ENCODE measurements at regions not wholly inside any gene's neighbourhood (a gene's known extent, or its start where the extent isn't known, plus 50 kb on each side); places are given as distances from the start of the nearest gene placed in this dataset.

DNA sequence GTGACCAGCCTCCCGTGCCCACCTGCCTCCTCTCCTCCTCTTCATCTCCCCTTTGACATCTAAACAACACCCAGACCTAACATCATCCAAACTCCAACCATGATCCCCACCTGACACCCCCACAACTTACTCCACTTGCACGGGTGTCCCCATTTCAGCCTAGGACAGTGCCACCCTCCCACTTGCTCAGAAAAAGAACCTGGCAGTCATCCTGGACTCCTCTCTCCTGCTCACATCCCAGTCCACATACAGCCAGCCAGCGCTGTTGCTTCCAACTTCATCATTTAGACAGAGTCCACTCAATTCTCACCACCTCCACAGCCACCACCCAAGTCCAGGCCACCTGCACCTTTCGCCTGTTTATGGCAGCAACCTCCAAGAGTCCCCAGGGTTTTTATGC lies 485.7 kb downstream of the MN1 start:
- H2AFZ ChIP-seq (ENCODE audit: low read length), result no peak overlapping the region

More for the DNA sequence above, 485.7 kb downstream of the MN1 start:
- no peaks in the 10 kb centered on the region for H3K23me2 ChIP-seq (ENCODE audit: insufficient read length, low read depth, low read length, poor library complexity, severe bottlenecking)
- no peak overlapping the region for H3K14ac ChIP-seq (ENCODE audit: insufficient read depth, low read length)
- no peak overlapping the region for H2BK5ac ChIP-seq (ENCODE audit: insufficient read length, low read length)
- H3T11ph ChIP-seq (ENCODE audit: low read length), result no peak overlapping the region
- no peak overlapping the region for H2AK5ac ChIP-seq (ENCODE audit: insufficient read length, low read length)
- H2BK12ac ChIP-seq (ENCODE audit: insufficient read length, low read depth, low read length), result no peak overlapping the region
- Mint-ChIP-seq H3K36me3 (ENCODE audit: insufficient read depth in 1 of 3, low read depth in 3 of 3) (peaks cover 0 to 8% (median 0%) of the 10 kb centered on the region in 3 experiments; a peak in 2 of 7 replicates), H3K9me3 (peaks cover 9 to 12% of the 10 kb centered on the region in 2 experiments; a peak in 3 of 5 replicates), H3K4me1 (peaks cover 0 to 17% of the 10 kb centered on the region in 2 experiments), H3K27ac (no peak overlapping the region; a peak in 1 of 7 replicates), H3K4me3 (no peak overlapping the region), H3K27me3 (ENCODE audit: low read depth) (peaks cover 9% of the 10 kb centered on the region)
- DNase-seq, result no peak
- H3K4me2 ChIP-seq (ENCODE audit: insufficient read depth, insufficient read length, low read length), result no peak overlapping the region
- no peak overlapping the region for H3K9ac ChIP-seq (ENCODE audit: extremely low read depth, insufficient read length, low read length)
- no peak overlapping the region for H3K23ac ChIP-seq (ENCODE audit: insufficient read length, low read depth, low read length)
- no peak overlapping the region for H3K27ac ChIP-seq (ENCODE audit: insufficient read length, low read depth, low read length)
- no peak overlapping the region for H4K8ac ChIP-seq (replicated peaks; ENCODE audit: insufficient read length, low read depth, low read length)
- H2BK120ac ChIP-seq (ENCODE audit: low read depth, low read length, poor library complexity, severe bottlenecking), result no peak overlapping the region
- WGBS (ENCODE audit: extremely low coverage, insufficient read length, low lambda C conversion rate), result no CpG with 5 or more reads among the region's 4 CpGs
- no peak overlapping the region for H4K91ac ChIP-seq (ENCODE audit: insufficient read length, low read depth, low read length)
- H3K56ac ChIP-seq (ENCODE audit: insufficient read length, low read depth, low read length), result no peak overlapping the region
- H3K9me3 ChIP-seq (ENCODE audit: control insufficient read depth, low read depth, low read length), result peaks cover 10% of the 10 kb centered on the region
- no peaks in the 10 kb centered on the region for H3K79me2 ChIP-seq (ENCODE audit: insufficient read depth, low read length)
- H4K20me1 ChIP-seq (ENCODE audit: control insufficient read depth, insufficient read depth, insufficient read length), result no peaks in the 10 kb centered on the region
- no peaks in the 10 kb centered on the region for H3K79me1 ChIP-seq (ENCODE audit: insufficient read depth, low read depth, low read length, poor library complexity, severe bottlenecking)
- no peak overlapping the region for H3K4ac ChIP-seq (ENCODE audit: low read depth, low read length)
- H2BK20ac ChIP-seq (ENCODE audit: low read depth, low read length, poor library complexity, severe bottlenecking), result no peak overlapping the region
- no peak overlapping the region for H4K5ac ChIP-seq (ENCODE audit: insufficient read length, low read depth, low read length)
- H3K4me1 ChIP-seq (ENCODE audit: insufficient read depth, low read length), result peaks cover 15% of the 10 kb centered on the region; the same call in 1 of the 2 replicates
- no peaks in the 10 kb centered on the region for H3K27me3 ChIP-seq (ENCODE audit: insufficient read depth, low read length)
- H2BK15ac ChIP-seq (ENCODE audit: low read depth, low read length), result no peak overlapping the region
- no peak overlapping the region for H3K18ac ChIP-seq (ENCODE audit: insufficient read length, low read depth, low read length)
- TF ChIP-seq, protein P1, sequence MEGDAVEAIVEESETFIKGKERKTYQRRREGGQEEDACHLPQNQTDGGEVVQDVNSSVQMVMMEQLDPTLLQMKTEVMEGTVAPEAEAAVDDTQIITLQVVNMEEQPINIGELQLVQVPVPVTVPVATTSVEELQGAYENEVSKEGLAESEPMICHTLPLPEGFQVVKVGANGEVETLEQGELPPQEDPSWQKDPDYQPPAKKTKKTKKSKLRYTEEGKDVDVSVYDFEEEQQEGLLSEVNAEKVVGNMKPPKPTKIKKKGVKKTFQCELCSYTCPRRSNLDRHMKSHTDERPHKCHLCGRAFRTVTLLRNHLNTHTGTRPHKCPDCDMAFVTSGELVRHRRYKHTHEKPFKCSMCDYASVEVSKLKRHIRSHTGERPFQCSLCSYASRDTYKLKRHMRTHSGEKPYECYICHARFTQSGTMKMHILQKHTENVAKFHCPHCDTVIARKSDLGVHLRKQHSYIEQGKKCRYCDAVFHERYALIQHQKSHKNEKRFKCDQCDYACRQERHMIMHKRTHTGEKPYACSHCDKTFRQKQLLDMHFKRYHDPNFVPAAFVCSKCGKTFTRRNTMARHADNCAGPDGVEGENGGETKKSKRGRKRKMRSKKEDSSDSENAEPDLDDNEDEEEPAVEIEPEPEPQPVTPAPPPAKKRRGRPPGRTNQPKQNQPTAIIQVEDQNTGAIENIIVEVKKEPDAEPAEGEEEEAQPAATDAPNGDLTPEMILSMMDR (conservative IDR thresholded peaks at IDR 0.05), result no peak
